ENCODE measurements at regions not wholly inside any gene's neighbourhood (a gene's known extent, or its start where the extent isn't known, plus 50 kb on each side); places are given as distances from the start of the nearest gene placed in this dataset.
"Not testable (repeated sequence)": the region's sequence is repeated elsewhere in the genome, so short reads cannot be mapped to it uniquely, and the experiment has no call there.

GRCh38 chr14:105644457-105644856 is 118.1 kb downstream of the TMEM121 start:
- POLR2A ChIA-PET (ENCODE audit: partially characterized antibody); H2BK120ac ChIP-seq (replicated peaks; ENCODE audit: low read depth, low read length); DNase-seq (ENCODE audit: low read depth in 1 of 2, low spot score in 2 of 2); H2AK5ac ChIP-seq (ENCODE audit: low read depth, low read length); H3K4me1 ChIP-seq (replicated peaks in 1 of 4; ENCODE audit: control insufficient read depth in 3 of 4, insufficient read depth in 4 of 4, low read length in 3 of 4); H4K8ac ChIP-seq (ENCODE audit: extremely low read depth, insufficient read depth, low read length); H3K79me1 ChIP-seq (ENCODE audit: low read depth, low read length); H3K79me2 ChIP-seq (ENCODE audit: control insufficient read depth in 1 of 2, insufficient read depth in 2 of 2, low read length in 2 of 2); H3K14ac ChIP-seq (ENCODE audit: insufficient read length); H2BK15ac ChIP-seq (ENCODE audit: low read length); H4K20me1 ChIP-seq (replicated peaks in 1 of 2; ENCODE audit: control insufficient read depth in 1 of 2, insufficient read depth in 2 of 2, low read length in 2 of 2); H3K4ac ChIP-seq (replicated peaks; ENCODE audit: insufficient read length, low read depth, low read length); H3K56ac ChIP-seq (replicated peaks; ENCODE audit: insufficient read length, low read depth, low read length); H2BK5ac ChIP-seq (ENCODE audit: low read depth, low read length); CTCF ChIA-PET (ENCODE audit: partially characterized antibody); H3K27me3 ChIP-seq (replicated peaks in 1 of 4; ENCODE audit: control insufficient read depth in 3 of 4, extremely low read depth in 1 of 4, insufficient read depth in 3 of 4, low read length in 3 of 4); FAIRE-seq; H3K4me3 ChIP-seq (ENCODE audit: extremely low read depth in 1 of 4, insufficient read depth in 2 of 4, low read depth in 3 of 4, low read length in 4 of 4); H3K23me2 ChIP-seq (ENCODE audit: low read depth, low read length); H3K9ac ChIP-seq (replicated peaks in 1 of 4; ENCODE audit: extremely low read depth in 1 of 4, low read depth in 3 of 4, low read length in 3 of 4); H3K18ac ChIP-seq (ENCODE audit: extremely low read depth, low read length); H3K23ac ChIP-seq (ENCODE audit: insufficient read length); H4K91ac ChIP-seq (replicated peaks; ENCODE audit: insufficient read length, low read length); H4K5ac ChIP-seq (ENCODE audit: insufficient read length, low read depth, low read length); H2BK12ac ChIP-seq (ENCODE audit: low read depth, low read length); H3K36me3 ChIP-seq (ENCODE audit: control insufficient read depth in 2 of 4, insufficient read depth in 4 of 4, low read length in 3 of 4); H2BK20ac ChIP-seq (ENCODE audit: low read length); H3K27ac ChIP-seq (ENCODE audit: low read depth, low read length); H2AFZ ChIP-seq (ENCODE audit: low read length); H3K4me2 ChIP-seq (ENCODE audit: insufficient read depth in 1 of 2, low read depth in 2 of 2, low read length in 2 of 2): not testable (repeated sequence)
- H3K9me3 ChIP-seq (ENCODE audit: insufficient read depth in 2 of 2, low read depth in 1 of 2, low read length in 1 of 2), result peaks cover 39 to 82% of the 10 kb centered on the region in 2 experiments; a peak in 3 of 4 replicates
- 81% methylated on average over 15 of the region's 19 CpGs; no CpG with 5 or more reads in 1 of the 2 experiments for whole genome bisulfite sequencing, 2 experiments (ENCODE audit: extremely low coverage in 1 of 2, insufficient coverage in 1 of 2, insufficient read length in 1 of 2, insufficient replicate concordance in 2 of 2, low coverage in 1 of 2, low lambda C conversion rate in 2 of 2, missing lambda C conversion rate in 1 of 2)

- H4K8ac ChIP-seq (ENCODE audit: extremely low read depth, insufficient read depth, low read length); H3K4me3 ChIP-seq (ENCODE audit: extremely low read depth in 1 of 4, insufficient read depth in 2 of 4, low read depth in 3 of 4, low read length in 4 of 4); H4K20me1 ChIP-seq (replicated peaks in 1 of 2; ENCODE audit: control insufficient read depth in 1 of 2, insufficient read depth in 2 of 2, low read length in 2 of 2); CTCF ChIA-PET (ENCODE audit: partially characterized antibody); POLR2A ChIA-PET (ENCODE audit: partially characterized antibody); H3K4ac ChIP-seq (replicated peaks; ENCODE audit: insufficient read length, low read depth, low read length); H3K56ac ChIP-seq (replicated peaks; ENCODE audit: insufficient read length, low read depth, low read length); H2BK120ac ChIP-seq (replicated peaks; ENCODE audit: low read depth, low read length); H3K27ac ChIP-seq (ENCODE audit: low read depth, low read length); H3K79me2 ChIP-seq (ENCODE audit: control insufficient read depth in 1 of 2, insufficient read depth in 2 of 2, low read length in 2 of 2); H3K18ac ChIP-seq (ENCODE audit: extremely low read depth, low read length); H4K91ac ChIP-seq (replicated peaks; ENCODE audit: insufficient read length, low read length); H3K27me3 ChIP-seq (replicated peaks in 1 of 4; ENCODE audit: control insufficient read depth in 3 of 4, extremely low read depth in 1 of 4, insufficient read depth in 3 of 4, low read length in 3 of 4); H4K5ac ChIP-seq (ENCODE audit: insufficient read length, low read depth, low read length); H3K14ac ChIP-seq (ENCODE audit: insufficient read length); H2BK15ac ChIP-seq (ENCODE audit: low read length); H3K23ac ChIP-seq (ENCODE audit: insufficient read length); H3K36me3 ChIP-seq (ENCODE audit: control insufficient read depth in 2 of 4, insufficient read depth in 4 of 4, low read length in 3 of 4); DNase-seq (ENCODE audit: low read depth in 1 of 2, low spot score in 2 of 2); H2BK12ac ChIP-seq (ENCODE audit: low read depth, low read length); H3K4me2 ChIP-seq (ENCODE audit: insufficient read depth in 1 of 2, low read depth in 2 of 2, low read length in 2 of 2); H3K23me2 ChIP-seq (ENCODE audit: low read depth, low read length); H2BK20ac ChIP-seq (ENCODE audit: low read length); H2AK5ac ChIP-seq (ENCODE audit: low read depth, low read length); H2BK5ac ChIP-seq (ENCODE audit: low read depth, low read length); FAIRE-seq; H2AFZ ChIP-seq (ENCODE audit: low read length); H3K9ac ChIP-seq (replicated peaks in 1 of 4; ENCODE audit: extremely low read depth in 1 of 4, low read depth in 3 of 4, low read length in 3 of 4); H3K4me1 ChIP-seq (replicated peaks in 1 of 4; ENCODE audit: control insufficient read depth in 3 of 4, insufficient read depth in 4 of 4, low read length in 3 of 4); H3K79me1 ChIP-seq (ENCODE audit: low read depth, low read length): not testable (repeated sequence)
- peaks cover 41 to 83% of the 10 kb centered on the region in 2 experiments; a peak in 3 of 4 replicates for H3K9me3 ChIP-seq (ENCODE audit: insufficient read depth in 2 of 2, low read depth in 1 of 2, low read length in 1 of 2)
- no CpG with 5 or more reads among the region's 14 CpGs for WGBS, 2 experiments (ENCODE audit: extremely low coverage in 1 of 2, insufficient coverage in 1 of 2, insufficient read length in 1 of 2, insufficient replicate concordance in 2 of 2, low coverage in 1 of 2, low lambda C conversion rate in 2 of 2, missing lambda C conversion rate in 1 of 2)
Measured at GRCh38 chr14:105644891-105645290, 118.5 kb downstream of the TMEM121 start.

Measured in H1 (cell line).